ENCODE measurements at regions not wholly inside any gene's neighbourhood (a gene's known extent, or its start where the extent isn't known, plus 50 kb on each side); places are given as distances from the start of the nearest gene placed in this dataset.

GRCh38 chr6:81383472-81383871, 369.0 kb downstream of the TENT5A start:
- no peaks in the 10 kb centered on the region for H3K27me3 ChIP-seq (ENCODE audit: insufficient read depth, low read depth)
- no peak overlapping the region for H3K4me3 ChIP-seq (IDR thresholded peaks at IDR 0.05; ENCODE audit: insufficient read depth, low read depth, low read length)
- H3K36me3 ChIP-seq (ENCODE audit: insufficient read depth), result no peaks in the 10 kb centered on the region
- no peaks in the 10 kb centered on the region for H4K20me1 ChIP-seq (ENCODE audit: insufficient read depth)
- no peak overlapping the region for H3K4me2 ChIP-seq
- no peak overlapping the region for H2AFZ ChIP-seq (ENCODE audit: low read depth)
- H3K27ac ChIP-seq, result no peak overlapping the region
- H3K79me2 ChIP-seq (ENCODE audit: insufficient read depth, low read depth), result no peaks in the 10 kb centered on the region
- no peaks in the 10 kb centered on the region for H3K4me1 ChIP-seq (ENCODE audit: low read depth, poor library complexity, severe bottlenecking)
- TF ChIP-seq, protein P1, sequence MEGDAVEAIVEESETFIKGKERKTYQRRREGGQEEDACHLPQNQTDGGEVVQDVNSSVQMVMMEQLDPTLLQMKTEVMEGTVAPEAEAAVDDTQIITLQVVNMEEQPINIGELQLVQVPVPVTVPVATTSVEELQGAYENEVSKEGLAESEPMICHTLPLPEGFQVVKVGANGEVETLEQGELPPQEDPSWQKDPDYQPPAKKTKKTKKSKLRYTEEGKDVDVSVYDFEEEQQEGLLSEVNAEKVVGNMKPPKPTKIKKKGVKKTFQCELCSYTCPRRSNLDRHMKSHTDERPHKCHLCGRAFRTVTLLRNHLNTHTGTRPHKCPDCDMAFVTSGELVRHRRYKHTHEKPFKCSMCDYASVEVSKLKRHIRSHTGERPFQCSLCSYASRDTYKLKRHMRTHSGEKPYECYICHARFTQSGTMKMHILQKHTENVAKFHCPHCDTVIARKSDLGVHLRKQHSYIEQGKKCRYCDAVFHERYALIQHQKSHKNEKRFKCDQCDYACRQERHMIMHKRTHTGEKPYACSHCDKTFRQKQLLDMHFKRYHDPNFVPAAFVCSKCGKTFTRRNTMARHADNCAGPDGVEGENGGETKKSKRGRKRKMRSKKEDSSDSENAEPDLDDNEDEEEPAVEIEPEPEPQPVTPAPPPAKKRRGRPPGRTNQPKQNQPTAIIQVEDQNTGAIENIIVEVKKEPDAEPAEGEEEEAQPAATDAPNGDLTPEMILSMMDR (conservative IDR thresholded peaks at IDR 0.05; ENCODE audit: low read depth, low read length), result no peak
- H3K9ac ChIP-seq, result no peak overlapping the region

- Histone ChIP-seq H3K9ac (no peak overlapping the region), H2AFZ (ENCODE audit: low read depth) (no peak overlapping the region), H3K27ac (no peak overlapping the region), H3K4me2 (no peak overlapping the region), H3K4me3 (IDR thresholded peaks at IDR 0.05; ENCODE audit: insufficient read depth, low read depth, low read length) (no peak overlapping the region), H4K20me1 (ENCODE audit: insufficient read depth) (no peaks in the 10 kb centered on the region), H3K36me3 (ENCODE audit: insufficient read depth) (no peaks in the 10 kb centered on the region), H3K79me2 (ENCODE audit: insufficient read depth, low read depth) (no peaks in the 10 kb centered on the region), H3K4me1 (ENCODE audit: low read depth, poor library complexity, severe bottlenecking) (no peaks in the 10 kb centered on the region), H3K27me3 (ENCODE audit: insufficient read depth, low read depth) (no peaks in the 10 kb centered on the region)
- TF ChIP-seq, protein P1 (conservative IDR thresholded peaks at IDR 0.05; ENCODE audit: low read depth, low read length), result no peak
Measured at GRCh38 chr6:81382852-81383251, 369.6 kb downstream of the TENT5A start.

DNA sequence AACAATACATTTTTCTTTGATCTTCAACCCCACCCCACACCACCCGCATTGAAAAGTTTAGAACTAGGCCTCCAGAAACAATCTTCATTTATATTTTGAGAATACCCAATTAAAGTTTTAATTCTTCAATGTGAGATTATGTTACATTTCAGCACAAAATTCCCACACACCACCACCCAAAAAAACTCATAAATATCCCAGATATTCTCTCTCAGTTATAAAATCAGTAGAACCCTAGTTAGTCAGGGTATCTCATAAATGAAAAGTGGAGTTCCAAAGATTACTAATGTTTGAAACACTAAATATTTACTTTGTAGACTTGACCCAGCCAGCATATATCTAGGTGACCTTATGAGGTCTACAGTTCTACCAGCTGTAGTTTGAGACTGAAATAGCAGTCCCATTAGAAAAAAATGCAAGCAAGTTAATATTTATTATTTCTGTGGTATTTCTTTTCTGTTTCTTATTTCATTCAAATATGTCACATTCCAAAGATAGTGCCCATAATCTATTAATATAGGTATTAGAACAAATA, 371.0 kb downstream of the TENT5A start:
- H3K27ac ChIP-seq, result no peak overlapping the region
- no peak overlapping the region for H3K9ac ChIP-seq
- H3K4me2 ChIP-seq, result no peak overlapping the region
- no peaks in the 10 kb centered on the region for H3K36me3 ChIP-seq (ENCODE audit: insufficient read depth)
- H3K79me2 ChIP-seq (ENCODE audit: insufficient read depth, low read depth), result no peaks in the 10 kb centered on the region
- TF ChIP-seq, protein P1 (conservative IDR thresholded peaks at IDR 0.05; ENCODE audit: low read depth, low read length), result no peak
- no peaks in the 10 kb centered on the region for H3K27me3 ChIP-seq (ENCODE audit: insufficient read depth, low read depth)
- H2AFZ ChIP-seq (ENCODE audit: low read depth), result no peak overlapping the region
- H4K20me1 ChIP-seq (ENCODE audit: insufficient read depth), result no peaks in the 10 kb centered on the region
- no peak overlapping the region for H3K4me3 ChIP-seq (IDR thresholded peaks at IDR 0.05; ENCODE audit: insufficient read depth, low read depth, low read length)
- H3K4me1 ChIP-seq (ENCODE audit: low read depth, poor library complexity, severe bottlenecking), result no peaks in the 10 kb centered on the region

DNA sequence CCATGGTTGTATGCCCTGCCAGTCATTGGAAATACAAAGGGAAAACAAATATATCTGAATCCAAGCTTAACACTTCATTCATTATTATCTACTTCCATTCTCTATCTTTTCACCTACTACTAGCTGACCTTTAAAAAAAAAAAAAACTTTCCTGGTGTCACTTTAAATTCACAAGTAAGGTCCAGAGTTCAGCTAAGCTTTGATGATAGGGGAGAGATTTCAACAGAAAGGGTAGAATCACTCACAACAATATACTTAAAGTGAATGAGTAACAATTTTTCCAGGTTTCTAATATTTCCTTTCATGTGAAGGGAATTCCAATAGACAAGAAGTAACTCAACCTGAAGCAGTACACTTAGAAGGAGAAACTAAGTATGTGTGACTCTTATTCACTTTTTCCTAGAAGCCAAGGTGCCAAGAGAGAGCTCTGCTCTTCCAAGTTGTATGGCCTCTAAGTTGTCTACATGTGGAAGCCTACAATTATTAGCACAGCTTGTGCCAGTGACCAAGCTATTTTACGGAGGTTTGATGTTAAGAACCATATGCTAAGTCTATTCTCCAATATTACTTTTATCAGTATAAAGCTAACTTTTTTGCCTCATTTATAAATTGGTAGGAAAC, 371.7 kb downstream of the TENT5A start:
- Histone ChIP-seq H3K4me2 (no peak overlapping the region), H3K79me2 (ENCODE audit: insufficient read depth, low read depth) (no peaks in the 10 kb centered on the region), H3K36me3 (ENCODE audit: insufficient read depth) (no peaks in the 10 kb centered on the region), H3K4me3 (IDR thresholded peaks at IDR 0.05; ENCODE audit: insufficient read depth, low read depth, low read length) (no peak overlapping the region), H3K4me1 (ENCODE audit: low read depth, poor library complexity, severe bottlenecking) (no peaks in the 10 kb centered on the region), H3K27me3 (ENCODE audit: insufficient read depth, low read depth) (no peaks in the 10 kb centered on the region), H4K20me1 (ENCODE audit: insufficient read depth) (no peaks in the 10 kb centered on the region), H2AFZ (ENCODE audit: low read depth) (no peak overlapping the region), H3K27ac (no peak overlapping the region), H3K9ac (no peak overlapping the region)
- TF ChIP-seq, protein P1 (conservative IDR thresholded peaks at IDR 0.05; ENCODE audit: low read depth, low read length), result no peak
